ENCODE measurements at regions not wholly inside any gene's neighbourhood (a gene's known extent, or its start where the extent isn't known, plus 50 kb on each side); places are given as distances from the start of the nearest gene placed in this dataset.

GRCh38 chr5:6178846-6179532 is 199.4 kb downstream of the MED10 start:
- TF ChIP-seq CTCF (IDR thresholded peaks at IDR 0.05) (no peak), POLR2A (IDR thresholded peaks at IDR 0.05) (no peak)

Data from Peyer's patch (tissue), 4 donors.